RWPE2 (cell line): ENCODE measurements at regions not wholly inside any gene's neighbourhood (a gene's known extent, or its start where the extent isn't known, plus 50 kb on each side); places are given as distances from the start of the nearest gene placed in this dataset.

Experiments used
- ATAC-seq: fragments of 200-7000 bp; cut with Tn5 transposase; 3 replicates; pipeline ENCODE4 v1.9.1; 2021; ENCODE audit warnings: low read depth
- DNase-seq: peaks from one replicate; pipeline ENCODE4 v3.0.0-alpha.2; 2020; ENCODE audit warnings: low spot score
- H3K27ac ChIP-seq: fragments of 450-650 bp; 2 replicates; pipeline ENCODE4 v1.5.1; 2017; ENCODE audit warnings: mild to moderate bottlenecking; ENCODE audit not compliant: poor library complexity, severe bottlenecking
- H3K27me3 ChIP-seq: fragments of 250-450 bp; sonication (Bioruptor Pico); 2 replicates; pipeline ENCODE4 v1.5.1; 2021; ENCODE audit warnings: mild to moderate bottlenecking, moderate library complexity; ENCODE audit not compliant: insufficient read depth, poor library complexity, severe bottlenecking
- H3K36me3 ChIP-seq: fragments of 250-450 bp; sonication (Bioruptor Pico); 2 replicates; pipeline ENCODE4 v1.5.1; 2020; ENCODE audit warnings: low read depth, mild to moderate bottlenecking, moderate library complexity
- H3K4me1 ChIP-seq: fragments of 250-450 bp; sonication (Bioruptor Pico); 2 replicates; pipeline ENCODE4 v1.5.1; 2021; ENCODE audit warnings: mild to moderate bottlenecking, moderate library complexity; ENCODE audit not compliant: insufficient read depth, poor library complexity, severe bottlenecking
- H3K4me3 ChIP-seq: fragments of 250-450 bp; sonication (Bioruptor Pico); 2 replicates; pipeline ENCODE4 v1.5.1; 2021; ENCODE audit warnings: mild to moderate bottlenecking, moderate library complexity; ENCODE audit not compliant: severe bottlenecking
- H3K9me3 ChIP-seq: fragments of 250-450 bp; sonication (Bioruptor Pico); 2 replicates; pipeline ENCODE4 v1.5.1; 2021; ENCODE audit warnings: mild to moderate bottlenecking, moderate library complexity; ENCODE audit not compliant: severe bottlenecking
- TF ChIP-seq, protein P1 (sequence below): fragments of 450-650 bp; IDR thresholded peaks from one replicate; pipeline ENCODE4 v1.5.1; 2017; ENCODE audit warnings: mild to moderate bottlenecking, moderate library complexity; ENCODE audit not compliant: poor library complexity, severe bottlenecking

GRCh38 chr20:48414786-48415185, 413.0 kb downstream of the PREX1 start:
- no peak overlapping the region for H3K4me3 ChIP-seq
- ATAC-seq (no peak), DNase-seq (no peak)
- no peaks in the 10 kb centered on the region for H3K27me3 ChIP-seq
- H3K36me3 ChIP-seq, result no peaks in the 10 kb centered on the region
- TF ChIP-seq, protein P1, sequence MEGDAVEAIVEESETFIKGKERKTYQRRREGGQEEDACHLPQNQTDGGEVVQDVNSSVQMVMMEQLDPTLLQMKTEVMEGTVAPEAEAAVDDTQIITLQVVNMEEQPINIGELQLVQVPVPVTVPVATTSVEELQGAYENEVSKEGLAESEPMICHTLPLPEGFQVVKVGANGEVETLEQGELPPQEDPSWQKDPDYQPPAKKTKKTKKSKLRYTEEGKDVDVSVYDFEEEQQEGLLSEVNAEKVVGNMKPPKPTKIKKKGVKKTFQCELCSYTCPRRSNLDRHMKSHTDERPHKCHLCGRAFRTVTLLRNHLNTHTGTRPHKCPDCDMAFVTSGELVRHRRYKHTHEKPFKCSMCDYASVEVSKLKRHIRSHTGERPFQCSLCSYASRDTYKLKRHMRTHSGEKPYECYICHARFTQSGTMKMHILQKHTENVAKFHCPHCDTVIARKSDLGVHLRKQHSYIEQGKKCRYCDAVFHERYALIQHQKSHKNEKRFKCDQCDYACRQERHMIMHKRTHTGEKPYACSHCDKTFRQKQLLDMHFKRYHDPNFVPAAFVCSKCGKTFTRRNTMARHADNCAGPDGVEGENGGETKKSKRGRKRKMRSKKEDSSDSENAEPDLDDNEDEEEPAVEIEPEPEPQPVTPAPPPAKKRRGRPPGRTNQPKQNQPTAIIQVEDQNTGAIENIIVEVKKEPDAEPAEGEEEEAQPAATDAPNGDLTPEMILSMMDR, result no peak
- H3K4me1 ChIP-seq, result no peaks in the 10 kb centered on the region
- no peaks in the 10 kb centered on the region for H3K9me3 ChIP-seq
- H3K27ac ChIP-seq, result no peak overlapping the region

- H3K4me1 ChIP-seq, result peaks cover 5% of the 10 kb centered on the region
- H3K4me3 ChIP-seq, result no peak overlapping the region
- H3K9me3 ChIP-seq, result no peaks in the 10 kb centered on the region
- H3K27me3 ChIP-seq, result no peaks in the 10 kb centered on the region
- DNase-seq (no peak), ATAC-seq (no peak)
- no peaks in the 10 kb centered on the region for H3K36me3 ChIP-seq
- TF ChIP-seq, protein P1, result no peak
- no peak overlapping the region for H3K27ac ChIP-seq
Observed at GRCh38 chr20:48411919-48412522, 415.8 kb downstream of the PREX1 start.

- peaks cover 5% of the 10 kb centered on the region for H3K4me1 ChIP-seq
- TF ChIP-seq, protein P1, result no peak
- no peaks in the 10 kb centered on the region for H3K9me3 ChIP-seq
- no peak overlapping the region for H3K27ac ChIP-seq
- ATAC-seq, result no peak
- no peaks in the 10 kb centered on the region for H3K36me3 ChIP-seq
- no peak overlapping the region for H3K4me3 ChIP-seq
- H3K27me3 ChIP-seq, result no peaks in the 10 kb centered on the region
- no peak for DNase-seq
Observed at GRCh38 chr20:48411245-48411644, 416.6 kb downstream of the PREX1 start.

GRCh38 chr20:48409055-48409615, 418.7 kb downstream of the PREX1 start:
- H3K27ac ChIP-seq, result no peak overlapping the region
- DNase-seq (no peak), ATAC-seq (no peak)
- H3K4me3 ChIP-seq, result no peak overlapping the region
- no peaks in the 10 kb centered on the region for H3K27me3 ChIP-seq
- H3K9me3 ChIP-seq, result no peaks in the 10 kb centered on the region
- no peaks in the 10 kb centered on the region for H3K36me3 ChIP-seq
- TF ChIP-seq, protein P1, result no peak
- peaks cover 5% of the 10 kb centered on the region for H3K4me1 ChIP-seq

DNA sequence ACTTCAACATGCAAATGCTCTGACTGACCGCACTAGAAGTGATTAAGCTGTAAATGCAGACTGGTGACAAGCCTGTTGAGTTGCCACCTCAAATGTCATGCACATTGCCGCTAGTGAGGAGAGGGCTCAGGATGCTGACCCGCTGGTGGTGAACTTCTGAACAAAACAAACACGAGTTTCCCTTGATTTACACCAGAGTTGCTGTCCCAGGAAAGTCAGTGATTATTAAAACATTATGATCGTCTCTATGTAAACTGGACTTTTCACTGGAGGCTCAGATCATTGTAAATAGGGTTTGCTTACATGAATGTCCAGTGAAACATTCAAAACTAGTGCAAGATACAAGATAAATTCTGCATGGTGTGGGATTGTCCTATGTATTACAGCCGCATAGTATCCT, 420.1 kb downstream of the PREX1 start:
- no peaks in the 10 kb centered on the region for H3K27me3 ChIP-seq
- no peaks in the 10 kb centered on the region for H3K36me3 ChIP-seq
- DNase-seq (no peak), ATAC-seq (no peak)
- no peak overlapping the region for H3K4me3 ChIP-seq
- H3K9me3 ChIP-seq, result no peaks in the 10 kb centered on the region
- no peak overlapping the region for H3K27ac ChIP-seq
- H3K4me1 ChIP-seq, result peaks cover 5% of the 10 kb centered on the region
- TF ChIP-seq, protein P1, result no peak
